CD4-positive, alpha-beta T cell (primary cell): ENCODE measurements at regions not wholly inside any gene's neighbourhood (a gene's known extent, or its start where the extent isn't known, plus 50 kb on each side); places are given as distances from the start of the nearest gene placed in this dataset.
"Not testable (repeated sequence)": the region's sequence is repeated elsewhere in the genome, so short reads cannot be mapped to it uniquely, and the experiment has no call there.

Experiments
- ATAC-seq: fragments of 200-7000 bp; cut with Tn5 transposase; one replicate; pipeline ENCODE4 v1.10.0; 2022; ENCODE audit warnings: mild to moderate bottlenecking; ENCODE audit not compliant: poor library complexity
- CTCF ChIA-PET: fragments of 350-600 bp; sonication (Branson Sonifier 250); formaldehyde crosslinking; loops from one replicate; lab custom pipeline; 2021; ENCODE audit warnings: antibody characterized with exemption, inconsistent platforms; lab: Charles Lee
- POLR2A ChIA-PET: fragments of 350-600 bp; sonication (Branson Sonifier 250); formaldehyde crosslinking; loops from one replicate; lab custom pipeline; 2021; ENCODE audit warnings: antibody characterized with exemption, inconsistent platforms; lab: Charles Lee
- DNase-seq, 14 experiments: peaks; one replicate each; pipeline ENCODE4 v3.0.0-alpha.2; 2013 to 2020; ENCODE audit warnings: mixed read lengths in 2 of 14
- H3K27ac ChIP-seq, 2 donors: one replicate each; pipeline versions ENCODE4 v1.5.1 to v1.7.0; 2013; ENCODE audit warnings: low read length in 2 of 2, low read depth in 1 of 2, mild to moderate bottlenecking in 1 of 2
- H3K27me3 ChIP-seq, 2 experiments: 1 replicate in 1 of 2; 2 replicates in 1 of 2; pipeline versions ENCODE4 v1.6.1 to v1.7.0; 2013; ENCODE audit warnings: low read length in 2 of 2, control low read depth in 1 of 2, mild to moderate bottlenecking in 1 of 2, moderate library complexity in 1 of 2; ENCODE audit not compliant: insufficient read depth in 2 of 2, control insufficient read depth in 1 of 2
- H3K36me3 ChIP-seq: one replicate; pipeline ENCODE4 v1.6.1; 2013; ENCODE audit warnings: low read length, control low read depth; ENCODE audit not compliant: insufficient read depth
- H3K4me1 ChIP-seq: one replicate; pipeline ENCODE4 v1.6.1; 2013; ENCODE audit warnings: low read length, control low read depth; ENCODE audit not compliant: insufficient read depth
- H3K4me3 ChIP-seq: one replicate; pipeline ENCODE4 v1.5.1; 2013; ENCODE audit warnings: mild to moderate bottlenecking, low read length, moderate library complexity
- H3K9me3 ChIP-seq, 2 experiments: 1 replicate in 1 of 2; 2 replicates in 1 of 2; pipeline versions ENCODE4 v1.6.1 to v1.7.0; 2013; ENCODE audit warnings: low read length in 2 of 2, mild to moderate bottlenecking in 2 of 2, control low read depth in 1 of 2, moderate library complexity in 1 of 2; ENCODE audit not compliant: control insufficient read depth in 1 of 2, insufficient read depth in 1 of 2
- H3K27ac Mint-ChIP-seq: one replicate; pipeline ENCODE4 v1.8.0; 2020; ENCODE audit warnings: mixed read lengths
- H3K27me3 Mint-ChIP-seq: one replicate; pipeline ENCODE4 v1.8.0; 2021; ENCODE audit warnings: mixed read lengths
- H3K36me3 Mint-ChIP-seq: one replicate; pipeline ENCODE4 v1.8.0; 2021; ENCODE audit warnings: low read depth, mixed read lengths
- H3K4me1 Mint-ChIP-seq: one replicate; pipeline ENCODE4 v1.8.0; 2021; ENCODE audit warnings: low read depth, mixed read lengths
- H3K4me3 Mint-ChIP-seq: one replicate; pipeline ENCODE4 v1.8.0; 2020; ENCODE audit warnings: mild to moderate bottlenecking, mixed read lengths
- H3K9me3 Mint-ChIP-seq: one replicate; pipeline ENCODE4 v1.8.0; 2020; ENCODE audit warnings: mixed read lengths
- CTCF ChIP-seq: fragments of 200-600 bp; IDR thresholded peaks from one replicate; pipeline ENCODE4 v1.8.0; 2022; ENCODE audit warnings: antibody characterized with exemption, mild to moderate bottlenecking
- intact Hi-C, 2 experiments: fragments of 100-400 bp; cut with DNase I in 1 of 2; cut with micrococcal nuclease in 1 of 2; formaldehyde crosslinking; loops; one replicate each; pipeline versions ENCODE4 v1.15.1 to v1.9.0; 2023 to 2025; cut with DNase I, micrococcal nuclease

GRCh38 chr2:52341732-52342131, 1309.8 kb upstream of the NRXN1 start:
- Histone ChIP-seq H3K4me3 (no peak overlapping the region), H3K27me3 (no peaks in the 10 kb centered on the region), H3K9me3 (peaks cover 0 to 2% of the 10 kb centered on the region in 2 experiments), H3K4me1 (no peaks in the 10 kb centered on the region), H3K36me3 (no peaks in the 10 kb centered on the region), H3K27ac (no peak overlapping the region)
- intact Hi-C loops, result no loop called here
- no peaks in the 10 kb centered on the region for H3K36me3 Mint-ChIP-seq
- no peaks in the 10 kb centered on the region for H3K27me3 Mint-ChIP-seq
- peaks cover 9% of the 10 kb centered on the region for H3K9me3 Mint-ChIP-seq
- no peak overlapping the region for H3K27ac Mint-ChIP-seq
- DNase-seq, result no peak
- no peak overlapping the region for H3K4me3 Mint-ChIP-seq
- no peak for TF ChIP-seq CTCF
- no peaks in the 10 kb centered on the region for H3K4me1 Mint-ChIP-seq
- ChIA-PET POLR2A (no interaction called here), CTCF (no interaction called here)
- ATAC-seq, result no peak

GRCh38 chr2:52340171-52340570, 1308.2 kb upstream of the NRXN1 start:
- Mint-ChIP-seq H3K4me3 (no peak overlapping the region), H3K36me3 (no peaks in the 10 kb centered on the region), H3K27me3 (no peaks in the 10 kb centered on the region), H3K9me3 (peaks cover 9% of the 10 kb centered on the region), H3K27ac (no peak overlapping the region), H3K4me1 (no peaks in the 10 kb centered on the region)
- no peak for TF ChIP-seq CTCF
- H3K4me1 ChIP-seq, result no peaks in the 10 kb centered on the region
- no peak overlapping the region for H3K27ac ChIP-seq
- H3K27me3 ChIP-seq, result no peaks in the 10 kb centered on the region
- H3K36me3 ChIP-seq, result no peaks in the 10 kb centered on the region
- intact Hi-C loops, result no loop called here
- H3K9me3 ChIP-seq, result no peaks in the 10 kb centered on the region
- H3K4me3 ChIP-seq, result no peak overlapping the region
- ChIA-PET CTCF (no interaction called here), POLR2A (no interaction called here)
- DNase-seq (no peak), ATAC-seq (no peak)

GRCh38 chr2:52337786-52338185, 1305.9 kb upstream of the NRXN1 start:
- H3K36me3 ChIP-seq, CTCF ChIA-PET, DNase-seq, H3K36me3 Mint-ChIP-seq, H3K9me3 Mint-ChIP-seq, H3K27me3 Mint-ChIP-seq, intact Hi-C loops, H3K27me3 ChIP-seq, H3K4me3 ChIP-seq, H3K4me1 ChIP-seq, ATAC-seq, H3K4me3 Mint-ChIP-seq, H3K4me1 Mint-ChIP-seq, H3K27ac Mint-ChIP-seq, H3K9me3 ChIP-seq, H3K27ac ChIP-seq, POLR2A ChIA-PET: not testable (repeated sequence)

GRCh38 chr2:52336951-52337350, 1305.0 kb upstream of the NRXN1 start:
- DNase-seq (no peak), ATAC-seq (no peak)
- no peaks in the 10 kb centered on the region for H3K4me1 Mint-ChIP-seq
- no peak for TF ChIP-seq CTCF
- intact Hi-C loops, result no loop called here
- Histone ChIP-seq H3K9me3 (no peaks in the 10 kb centered on the region), H3K27ac (no peak overlapping the region), H3K36me3 (no peaks in the 10 kb centered on the region), H3K27me3 (no peaks in the 10 kb centered on the region), H3K4me3 (no peak overlapping the region), H3K4me1 (no peaks in the 10 kb centered on the region)
- H3K9me3 Mint-ChIP-seq, result peaks cover 2% of the 10 kb centered on the region
- no peaks in the 10 kb centered on the region for H3K36me3 Mint-ChIP-seq
- H3K27me3 Mint-ChIP-seq, result no peaks in the 10 kb centered on the region
- H3K4me3 Mint-ChIP-seq, result no peak overlapping the region
- no peak overlapping the region for H3K27ac Mint-ChIP-seq
- ChIA-PET CTCF (no interaction called here), POLR2A (no interaction called here)
